Omental fat pad (tissue), 3 donors: ENCODE measurements at regions not wholly inside any gene's neighbourhood (a gene's known extent, or its start where the extent isn't known, plus 50 kb on each side); places are given as distances from the start of the nearest gene placed in this dataset.

Source experiments
- ATAC-seq: fragments of 150-250 bp; one replicate; pipeline ENCODE4 v1.9.1; 2016; ENCODE audit warnings: mild to moderate bottlenecking, moderate library complexity; ENCODE audit not compliant: low FRiP score
- DNase-seq: peaks from one replicate; pipeline ENCODE4 v3.0.0-alpha.2; 2019; ENCODE audit warnings: low spot score
- CTCF ChIP-seq, 3 donors: fragments of 450-650 bp; IDR thresholded peaks; one replicate each; pipeline ENCODE4 v1.5.1; 2016 to 2017; ENCODE audit warnings: antibody characterized with exemption in 3 of 3, mild to moderate bottlenecking in 3 of 3, moderate library complexity in 2 of 3

GRCh38 chr3:124621498-124621897 lies 108.8 kb upstream of the UMPS start:
- DNase-seq = no peak
- ATAC-seq = no peak
- no peak for TF ChIP-seq CTCF (IDR thresholded peaks at IDR 0.05)

GRCh38 chr3:124625074-124625473 lies 105.2 kb upstream of the UMPS start:
- ATAC-seq = no peak
- DNase-seq = no peak
- no peak for TF ChIP-seq CTCF (IDR thresholded peaks at IDR 0.05)

- ATAC-seq (no peak), DNase-seq (no peak)
- no peak for TF ChIP-seq CTCF (IDR thresholded peaks at IDR 0.05)
These were observed 102.7 kb upstream of the UMPS start for GRCh38 chr3:124627501-124627908.

GRCh38 chr3:124628863-124629262 lies 101.4 kb upstream of the UMPS start:
- no peak for TF ChIP-seq CTCF (IDR thresholded peaks at IDR 0.05)
- ATAC-seq = no peak
- no peak for DNase-seq

GRCh38 chr3:124629497-124629896 lies 100.8 kb upstream of the UMPS start:
- TF ChIP-seq CTCF (IDR thresholded peaks at IDR 0.05) = no peak
- ATAC-seq (no peak), DNase-seq (no peak)

- TF ChIP-seq CTCF (IDR thresholded peaks at IDR 0.05) = no peak
- DNase-seq (no peak), ATAC-seq (no peak)
These were observed 99.3 kb upstream of the UMPS start for GRCh38 chr3:124630960-124631359.

- ATAC-seq = no peak
- DNase-seq = no peak
These were observed 98.5 kb upstream of the UMPS start for GRCh38 chr3:124631727-124632126.

More at GRCh38 chr3:124631727-124632126, 98.5 kb upstream of the UMPS start:
- TF ChIP-seq CTCF (IDR thresholded peaks at IDR 0.05) = no peak
